Neuronal stem cell (in vitro differentiated cells): ENCODE measurements at regions not wholly inside any gene's neighbourhood (a gene's known extent, or its start where the extent isn't known, plus 50 kb on each side); places are given as distances from the start of the nearest gene placed in this dataset.

Experiments
- DNase-seq: peaks from one replicate; pipeline ENCODE4 v3.0.0-alpha.2; 2013; ENCODE audit warnings: low spot score
- H2AFZ ChIP-seq: one replicate; pipeline ENCODE4 v1.6.1; 2013; ENCODE audit warnings: mild to moderate bottlenecking, low read length, inconsistent platforms
- H2AK5ac ChIP-seq: 2 replicates; pipeline ENCODE4 v1.6.1; 2013; ENCODE audit warnings: low read depth, mild to moderate bottlenecking, inconsistent platforms, low read length, moderate library complexity, mixed read lengths
- H2BK120ac ChIP-seq: 2 replicates; pipeline ENCODE4 v1.6.1; 2013; ENCODE audit warnings: low read depth, mild to moderate bottlenecking, inconsistent platforms, low read length, moderate library complexity, mixed read lengths
- H2BK12ac ChIP-seq: one replicate; pipeline ENCODE4 v1.6.1; 2013; ENCODE audit warnings: low read length, inconsistent platforms
- H2BK15ac ChIP-seq: 2 replicates; pipeline ENCODE4 v1.6.1; 2013; ENCODE audit warnings: mild to moderate bottlenecking, low read length, inconsistent platforms, mixed read lengths
- H2BK5ac ChIP-seq: one replicate; pipeline ENCODE4 v1.6.1; 2013; ENCODE audit warnings: inconsistent platforms, mild to moderate bottlenecking, low read length, moderate library complexity
- H3K14ac ChIP-seq: one replicate; pipeline ENCODE4 v1.6.1; 2013; ENCODE audit warnings: low read length, inconsistent platforms
- H3K18ac ChIP-seq: 2 replicates; pipeline ENCODE4 v1.6.1; 2013; ENCODE audit warnings: low read length, inconsistent platforms
- H3K23ac ChIP-seq: 2 replicates; pipeline ENCODE4 v1.6.1; 2013; ENCODE audit warnings: low read depth, mild to moderate bottlenecking, mixed read lengths, low read length, inconsistent platforms; ENCODE audit not compliant: poor library complexity
- H3K27ac ChIP-seq: replicated peaks from 3 replicates; pipeline ENCODE4 v1.5.1; 2013; ENCODE audit warnings: low read length, inconsistent platforms
- H3K27me3 ChIP-seq, 3 experiments: 2 replicates each; pipeline ENCODE4 v1.6.1; 2013; ENCODE audit warnings: low read length in 3 of 3, mild to moderate bottlenecking in 2 of 3, inconsistent platforms in 1 of 3, low read depth in 1 of 3, mixed read lengths in 1 of 3, moderate library complexity in 1 of 3; ENCODE audit not compliant: control insufficient read depth in 3 of 3, insufficient read depth in 3 of 3
- H3K36me3 ChIP-seq, 2 donors: replicated peaks in 1 of 2; 2 replicates each; pipeline ENCODE4 v1.6.1; 2013; ENCODE audit warnings: low read length in 2 of 2; ENCODE audit not compliant: control insufficient read depth in 2 of 2, insufficient read depth in 2 of 2
- H3K4ac ChIP-seq: 2 replicates; pipeline ENCODE4 v1.6.1; 2013; ENCODE audit warnings: inconsistent platforms, mild to moderate bottlenecking, low read length, moderate library complexity
- H3K4me1 ChIP-seq, 2 donors: 1 replicate in 1 of 2; 2 replicates in 1 of 2; pipeline ENCODE4 v1.6.1; 2013; ENCODE audit warnings: low read length in 2 of 2, low read depth in 1 of 2; ENCODE audit not compliant: control insufficient read depth in 2 of 2, insufficient read depth in 1 of 2
- H3K4me2 ChIP-seq: one replicate; pipeline ENCODE4 v1.6.1; 2013; ENCODE audit warnings: mild to moderate bottlenecking, low read length, inconsistent platforms; ENCODE audit not compliant: insufficient read depth, poor library complexity, severe bottlenecking
- H3K4me3 ChIP-seq, 2 donors: 2 replicates each; pipeline ENCODE4 v1.5.1; 2013; ENCODE audit warnings: low read length in 2 of 2, mild to moderate bottlenecking in 2 of 2, inconsistent platforms in 1 of 2, moderate library complexity in 1 of 2
- H3K79me1 ChIP-seq: one replicate; pipeline ENCODE4 v1.6.1; 2013; ENCODE audit warnings: low read depth, mild to moderate bottlenecking, inconsistent platforms, low read length, moderate library complexity
- H3K9ac ChIP-seq: one replicate; pipeline ENCODE4 v1.6.1; 2013; ENCODE audit warnings: mild to moderate bottlenecking, low read depth, low read length, inconsistent platforms; ENCODE audit not compliant: poor library complexity
- H3K9me3 ChIP-seq, 2 donors: replicated peaks in 1 of 2; 2 replicates each; pipeline versions ENCODE3 to v1.6.1; 2013; ENCODE audit warnings: low read length in 2 of 2, mild to moderate bottlenecking in 2 of 2, inconsistent platforms in 1 of 2, low read depth in 1 of 2, mixed read lengths in 1 of 2, moderate library complexity in 1 of 2; ENCODE audit not compliant: control insufficient read depth in 2 of 2, insufficient read depth in 1 of 2
- H4K8ac ChIP-seq: one replicate; pipeline ENCODE4 v1.6.1; 2013; ENCODE audit warnings: low read depth, mild to moderate bottlenecking, inconsistent platforms, low read length, moderate library complexity
- H4K91ac ChIP-seq: one replicate; pipeline ENCODE4 v1.6.1; 2013; ENCODE audit warnings: low read length, low read depth, mild to moderate bottlenecking, inconsistent platforms; ENCODE audit not compliant: poor library complexity
- WGBS, 2 donors: extraction: QIAGEN DNeasy Blood & Tissue Kit; methylation state at CpG; one replicate each; pipeline ENCODE4 v1.1.7; 2013; ENCODE audit warnings: missing lambda C conversion rate in 2 of 2, mixed read lengths in 1 of 2; ENCODE audit not compliant: insufficient read length in 2 of 2, insufficient replicate concordance in 1 of 2; ENCODE audit errors: extremely low coverage in 2 of 2; 5-methylcytosine and 5-hydroxymethylcytosine counted together

GRCh38 chr1:79974659-79975058 is 968.1 kb upstream of the ADGRL4 start:
- Histone ChIP-seq H3K27ac (no peak overlapping the region), H3K36me3 (no peaks in the 10 kb centered on the region), H2AFZ (no peak overlapping the region), H4K8ac (no peak overlapping the region), H3K23ac (no peak overlapping the region), H3K18ac (no peak overlapping the region), H3K27me3 (no peaks in the 10 kb centered on the region), H2BK15ac (no peak overlapping the region), H2BK120ac (no peak overlapping the region), H2BK5ac (no peak overlapping the region), H2AK5ac (no peak overlapping the region), H3K79me1 (no peaks in the 10 kb centered on the region), H2BK12ac (no peak overlapping the region), H3K9ac (no peak overlapping the region), H3K4me1 (peaks cover 0 to 8% of the 10 kb centered on the region in 2 donors), H3K14ac (no peak overlapping the region), H4K91ac (no peak overlapping the region), H3K9me3 (no peaks in the 10 kb centered on the region), H3K4me2 (no peak overlapping the region), H3K4me3 (no peak overlapping the region), H3K4ac (no peak overlapping the region)
- DNase-seq: no peak
- no CpG with 5 or more reads among the region's 7 CpGs for WGBS, 2 donors

- H2AFZ ChIP-seq: no peak overlapping the region
- no peak overlapping the region for H3K4me2 ChIP-seq
- no peak overlapping the region for H3K23ac ChIP-seq
- no peak overlapping the region for H4K91ac ChIP-seq
- no peak overlapping the region for H3K4ac ChIP-seq
- H4K8ac ChIP-seq: no peak overlapping the region
- no peaks in the 10 kb centered on the region for H3K27me3 ChIP-seq
- no peaks in the 10 kb centered on the region for H3K36me3 ChIP-seq
- no peak overlapping the region for H3K14ac ChIP-seq
- no peak overlapping the region for H2AK5ac ChIP-seq
- no peak overlapping the region for H2BK12ac ChIP-seq
- H3K27ac ChIP-seq: no peak overlapping the region
- H2BK5ac ChIP-seq: no peak overlapping the region
- peaks cover 0 to 2% of the 10 kb centered on the region in 2 donors for H3K4me1 ChIP-seq
- no peak overlapping the region for H3K4me3 ChIP-seq
- H3K9ac ChIP-seq: no peak overlapping the region
- no CpG with 5 or more reads among the region's 2 CpGs for WGBS, 2 donors
- H2BK120ac ChIP-seq: no peak overlapping the region
- DNase-seq: no peak
- no peaks in the 10 kb centered on the region for H3K79me1 ChIP-seq
- H2BK15ac ChIP-seq: no peak overlapping the region
- no peaks in the 10 kb centered on the region for H3K9me3 ChIP-seq
- H3K18ac ChIP-seq: no peak overlapping the region
Measured at GRCh38 chr1:79969886-79970285, 963.4 kb upstream of the ADGRL4 start.

GRCh38 chr1:79966438-79966837 is 959.9 kb upstream of the ADGRL4 start:
- Histone ChIP-seq H2BK120ac (no peak overlapping the region), H3K36me3 (no peaks in the 10 kb centered on the region), H2BK15ac (no peak overlapping the region), H3K4me3 (no peak overlapping the region), H4K8ac (no peak overlapping the region), H3K27me3 (no peaks in the 10 kb centered on the region), H3K4me2 (no peak overlapping the region), H3K23ac (no peak overlapping the region), H3K9ac (no peak overlapping the region), H3K27ac (no peak overlapping the region), H2AK5ac (no peak overlapping the region), H2BK5ac (no peak overlapping the region), H2AFZ (no peak overlapping the region), H4K91ac (no peak overlapping the region), H3K9me3 (no peaks in the 10 kb centered on the region), H3K4me1 (no peaks in the 10 kb centered on the region), H3K14ac (no peak overlapping the region), H2BK12ac (no peak overlapping the region), H3K4ac (no peak overlapping the region), H3K79me1 (no peaks in the 10 kb centered on the region), H3K18ac (no peak overlapping the region)
- no peak for DNase-seq
- WGBS, 2 donors: no CpG with 5 or more reads among the region's 2 CpGs

GRCh38 chr1:79959635-79960034 is 953.1 kb upstream of the ADGRL4 start:
- Histone ChIP-seq H3K14ac (no peak overlapping the region), H2BK5ac (no peak overlapping the region), H3K9me3 (peaks cover 3 to 8% of the 10 kb centered on the region in 2 donors), H2BK15ac (no peak overlapping the region), H3K36me3 (no peaks in the 10 kb centered on the region), H3K27ac (no peak overlapping the region), H3K4me1 (no peaks in the 10 kb centered on the region), H3K4me2 (no peak overlapping the region), H2AK5ac (no peak overlapping the region), H3K18ac (no peak overlapping the region), H2BK120ac (no peak overlapping the region), H3K27me3 (no peaks in the 10 kb centered on the region), H3K4me3 (no peak overlapping the region), H2AFZ (no peak overlapping the region), H4K91ac (no peak overlapping the region), H4K8ac (no peak overlapping the region), H3K9ac (no peak overlapping the region), H3K79me1 (no peaks in the 10 kb centered on the region), H3K4ac (peak overlapping the region; percentile 53), H3K23ac (no peak overlapping the region), H2BK12ac (no peak overlapping the region)
- no peak for DNase-seq
- WGBS, 2 donors: no CpG with 5 or more reads among the region's 1 CpG
